Neural cell (in vitro differentiated cells): ENCODE measurements at regions not wholly inside any gene's neighbourhood (a gene's known extent, or its start where the extent isn't known, plus 50 kb on each side); places are given as distances from the start of the nearest gene placed in this dataset.
A peak's percentile ranks its signal among the peaks of the same experiment; 100 is the strongest.
"Not testable (repeated sequence)": the region's sequence is repeated elsewhere in the genome, so short reads cannot be mapped to it uniquely, and the experiment has no call there.

Experiments used
- H2AFZ ChIP-seq: fragments of 200-600, 300-800 bp; sonication (generic), shearing (Covaris generic); 2 replicates; pipeline ENCODE4 v1.6.0; 2014; ENCODE audit warnings: low read depth, mild to moderate bottlenecking, antibody characterized with exemption, low read length, moderate library complexity
- H3F3A ChIP-seq: fragments of 200-600 bp; shearing (Covaris generic); 2 replicates; pipeline ENCODE4 v1.6.1; 2016; ENCODE audit warnings: mild to moderate bottlenecking, moderate library complexity, mixed read lengths, antibody characterized with exemption, low read length; ENCODE audit not compliant: insufficient read depth, poor library complexity, severe bottlenecking
- H3K27ac ChIP-seq: fragments of 200-600, 300-800 bp; sonication (generic), shearing (Covaris generic); 2 replicates; pipeline ENCODE4 v1.5.1; 2014; ENCODE audit warnings: mild to moderate bottlenecking, low read length, moderate library complexity
- H3K27me3 ChIP-seq: fragments of 300-800, 200-600 bp; sonication (generic), shearing (Covaris generic); 2 replicates; pipeline ENCODE4 v1.6.0; 2014; ENCODE audit warnings: mild to moderate bottlenecking, low read depth, low read length, moderate library complexity; ENCODE audit not compliant: insufficient read depth
- H3K36me3 ChIP-seq: fragments of 300-800, 200-600 bp; sonication (generic), shearing (Covaris generic); 2 replicates; pipeline ENCODE4 v1.5.1; 2014; ENCODE audit warnings: mild to moderate bottlenecking, antibody characterized with exemption, low read length, moderate library complexity; ENCODE audit not compliant: insufficient read depth
- H3K4me2 ChIP-seq: fragments of 300-800, 200-600 bp; sonication (generic), shearing (Covaris generic); 2 replicates; pipeline ENCODE4 v1.6.0; 2014; ENCODE audit warnings: mild to moderate bottlenecking, low read length
- H3K4me3 ChIP-seq: fragments of 300-800, 200-600 bp; sonication (generic), shearing (Covaris generic); 2 replicates; pipeline ENCODE4 v1.5.1; 2014; ENCODE audit warnings: mild to moderate bottlenecking, low read length, moderate library complexity
- H3K79me2 ChIP-seq: fragments of 200-600 bp; shearing (Covaris generic); replicated peaks from 2 replicates; pipeline ENCODE4 v1.6.0; 2014; ENCODE audit warnings: mild to moderate bottlenecking, low read length, moderate library complexity; ENCODE audit not compliant: insufficient read depth
- H3K9ac ChIP-seq: fragments of 300-800, 200-600 bp; sonication (generic), shearing (Covaris generic); 2 replicates; pipeline ENCODE4 v1.6.1; 2016; ENCODE audit warnings: mild to moderate bottlenecking, low read length, mixed read lengths
- H3K9me2 ChIP-seq: fragments of 200-600 bp; shearing (Covaris generic); 2 replicates; pipeline ENCODE4 v1.6.1; 2016; ENCODE audit warnings: mild to moderate bottlenecking, low read length, mixed read lengths; ENCODE audit not compliant: insufficient read depth
- H3K9me3 ChIP-seq: fragments of 200-600, 300-800 bp; sonication (generic), shearing (Covaris generic); 2 replicates; pipeline ENCODE4 v1.6.1; 2016; ENCODE audit warnings: mild to moderate bottlenecking, mixed run types, low read length, moderate library complexity, mixed read lengths
- H4K20me1 ChIP-seq: fragments of 200-600 bp; shearing (Covaris generic); 2 replicates; pipeline ENCODE4 v1.6.1; 2016; ENCODE audit warnings: mild to moderate bottlenecking, mixed run types; ENCODE audit not compliant: insufficient read depth
- EP300 ChIP-seq: fragments of 450-650 bp; conservative IDR thresholded peaks from 2 replicates; pipeline ENCODE4 v1.6.1; 2014; ENCODE audit warnings: antibody characterized with exemption, mild to moderate bottlenecking, moderate library complexity; ENCODE audit not compliant: poor library complexity, severe bottlenecking
- EZH2 ChIP-seq: fragments of 200-600, 300-800 bp; shearing (Covaris generic), sonication (generic); IDR thresholded peaks from 2 replicates; pipeline ENCODE4 v1.6.1; 2014; ENCODE audit warnings: antibody characterized with exemption, low read length, borderline replicate concordance, mild to moderate bottlenecking; ENCODE audit not compliant: insufficient read depth, poor library complexity, severe bottlenecking
- MXI1 ChIP-seq: fragments of 450-650 bp; conservative IDR thresholded peaks from 2 replicates; pipeline ENCODE4 v1.6.1; 2014; ENCODE audit warnings: antibody characterized with exemption, mild to moderate bottlenecking; ENCODE audit not compliant: poor library complexity, severe bottlenecking
- POLR2AphosphoS5 ChIP-seq: IDR thresholded peaks from 2 replicates; pipeline ENCODE4 v1.6.1; 2012
- RAD21 ChIP-seq: fragments of 450-650 bp; conservative IDR thresholded peaks from 2 replicates; pipeline ENCODE4 v1.6.1; 2014; ENCODE audit warnings: antibody characterized with exemption, mild to moderate bottlenecking, moderate library complexity
- SMC3 ChIP-seq: fragments of 450-650 bp; conservative IDR thresholded peaks from 2 replicates; pipeline ENCODE4 v1.6.1; 2014; ENCODE audit warnings: antibody characterized with exemption, mild to moderate bottlenecking, moderate library complexity; ENCODE audit not compliant: poor library complexity
- TAF1 ChIP-seq: IDR thresholded peaks from 2 replicates; pipeline ENCODE4 v1.6.1; 2012; ENCODE audit warnings: low read depth
- TF ChIP-seq, protein P1 (sequence below): IDR thresholded peaks from 2 replicates; pipeline ENCODE4 v1.6.1; 2012; ENCODE audit warnings: borderline replicate concordance

GRCh38 chr9:14992081-14992480 lies 81.9 kb upstream of the FREM1 start:
- Histone ChIP-seq H3K27ac (no peak overlapping the region), H3K9me2 (no peaks in the 10 kb centered on the region), H2AFZ (peak overlapping the region; percentile 67), H3K4me3 (peak overlapping the region; percentile 72), H3K27me3 (no peaks in the 10 kb centered on the region), H3K9ac (no peak overlapping the region), H3K9me3 (no peaks in the 10 kb centered on the region), H3K79me2 (no peaks in the 10 kb centered on the region), H3F3A (no peaks in the 10 kb centered on the region), H4K20me1 (no peaks in the 10 kb centered on the region), H3K36me3 (no peaks in the 10 kb centered on the region), H3K4me2 (no peak overlapping the region)
- TF ChIP-seq, protein P1, sequence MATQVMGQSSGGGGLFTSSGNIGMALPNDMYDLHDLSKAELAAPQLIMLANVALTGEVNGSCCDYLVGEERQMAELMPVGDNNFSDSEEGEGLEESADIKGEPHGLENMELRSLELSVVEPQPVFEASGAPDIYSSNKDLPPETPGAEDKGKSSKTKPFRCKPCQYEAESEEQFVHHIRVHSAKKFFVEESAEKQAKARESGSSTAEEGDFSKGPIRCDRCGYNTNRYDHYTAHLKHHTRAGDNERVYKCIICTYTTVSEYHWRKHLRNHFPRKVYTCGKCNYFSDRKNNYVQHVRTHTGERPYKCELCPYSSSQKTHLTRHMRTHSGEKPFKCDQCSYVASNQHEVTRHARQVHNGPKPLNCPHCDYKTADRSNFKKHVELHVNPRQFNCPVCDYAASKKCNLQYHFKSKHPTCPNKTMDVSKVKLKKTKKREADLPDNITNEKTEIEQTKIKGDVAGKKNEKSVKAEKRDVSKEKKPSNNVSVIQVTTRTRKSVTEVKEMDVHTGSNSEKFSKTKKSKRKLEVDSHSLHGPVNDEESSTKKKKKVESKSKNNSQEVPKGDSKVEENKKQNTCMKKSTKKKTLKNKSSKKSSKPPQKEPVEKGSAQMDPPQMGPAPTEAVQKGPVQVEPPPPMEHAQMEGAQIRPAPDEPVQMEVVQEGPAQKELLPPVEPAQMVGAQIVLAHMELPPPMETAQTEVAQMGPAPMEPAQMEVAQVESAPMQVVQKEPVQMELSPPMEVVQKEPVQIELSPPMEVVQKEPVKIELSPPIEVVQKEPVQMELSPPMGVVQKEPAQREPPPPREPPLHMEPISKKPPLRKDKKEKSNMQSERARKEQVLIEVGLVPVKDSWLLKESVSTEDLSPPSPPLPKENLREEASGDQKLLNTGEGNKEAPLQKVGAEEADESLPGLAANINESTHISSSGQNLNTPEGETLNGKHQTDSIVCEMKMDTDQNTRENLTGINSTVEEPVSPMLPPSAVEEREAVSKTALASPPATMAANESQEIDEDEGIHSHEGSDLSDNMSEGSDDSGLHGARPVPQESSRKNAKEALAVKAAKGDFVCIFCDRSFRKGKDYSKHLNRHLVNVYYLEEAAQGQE: no peak

DNA sequence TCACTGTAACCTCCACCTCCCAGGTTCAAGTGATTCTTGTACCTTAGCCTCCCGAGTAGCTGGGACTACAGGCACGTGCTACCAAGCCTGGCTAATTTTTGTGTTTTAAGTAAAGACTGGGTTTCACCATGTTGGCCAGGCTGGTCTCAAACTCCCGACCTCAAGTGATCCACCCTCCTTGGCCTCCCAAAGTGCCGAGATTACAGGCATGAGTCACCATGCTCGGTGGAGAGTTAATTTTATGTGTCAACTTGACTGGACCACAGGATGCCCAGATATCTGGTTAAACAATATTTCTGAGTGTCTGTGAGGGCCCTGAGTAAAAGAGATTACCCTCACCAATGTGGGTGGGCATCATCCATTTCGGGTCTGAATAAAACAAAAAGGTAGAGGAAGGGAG lies 80.4 kb upstream of the FREM1 start:
- not testable (repeated sequence) for H2AFZ ChIP-seq, H3K4me2 ChIP-seq, H3K27me3 ChIP-seq, H3K9me2 ChIP-seq, H3K4me3 ChIP-seq, H3K9ac ChIP-seq, H3K36me3 ChIP-seq, H3K79me2 ChIP-seq, H4K20me1 ChIP-seq, H3K27ac ChIP-seq, H3K9me3 ChIP-seq, H3F3A ChIP-seq

DNA sequence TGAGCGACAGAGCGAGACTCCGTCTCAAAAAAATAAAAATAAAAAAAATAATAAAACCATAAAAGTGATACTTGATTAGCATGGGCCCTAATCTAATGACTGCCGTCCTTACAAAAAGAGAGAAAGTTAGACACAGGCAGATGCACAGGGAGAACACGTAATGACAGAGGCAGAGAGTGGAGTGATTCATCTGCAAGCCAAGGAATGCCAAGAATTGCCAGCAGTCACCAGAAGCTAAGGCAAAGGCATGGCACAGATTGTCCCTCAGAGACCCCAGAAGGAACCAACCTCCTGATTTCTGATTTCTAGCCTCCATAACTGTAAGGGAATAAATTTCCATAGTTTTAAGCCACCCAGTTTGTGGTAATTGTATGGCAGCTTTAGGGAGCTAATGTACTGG lies 79.6 kb upstream of the FREM1 start:
- Histone ChIP-seq H3K9me2 (no peaks in the 10 kb centered on the region), H3K4me2 (no peak overlapping the region), H3K27ac (no peak overlapping the region), H3K9me3 (no peaks in the 10 kb centered on the region), H3K36me3 (no peaks in the 10 kb centered on the region), H4K20me1 (no peaks in the 10 kb centered on the region), H3K9ac (no peak overlapping the region), H3F3A (no peaks in the 10 kb centered on the region), H2AFZ (no peak overlapping the region), H3K27me3 (no peaks in the 10 kb centered on the region), H3K79me2 (no peaks in the 10 kb centered on the region), H3K4me3 (no peak overlapping the region)
- TF ChIP-seq TAF1: no peak
- no peak for TF ChIP-seq SMC3

DNA sequence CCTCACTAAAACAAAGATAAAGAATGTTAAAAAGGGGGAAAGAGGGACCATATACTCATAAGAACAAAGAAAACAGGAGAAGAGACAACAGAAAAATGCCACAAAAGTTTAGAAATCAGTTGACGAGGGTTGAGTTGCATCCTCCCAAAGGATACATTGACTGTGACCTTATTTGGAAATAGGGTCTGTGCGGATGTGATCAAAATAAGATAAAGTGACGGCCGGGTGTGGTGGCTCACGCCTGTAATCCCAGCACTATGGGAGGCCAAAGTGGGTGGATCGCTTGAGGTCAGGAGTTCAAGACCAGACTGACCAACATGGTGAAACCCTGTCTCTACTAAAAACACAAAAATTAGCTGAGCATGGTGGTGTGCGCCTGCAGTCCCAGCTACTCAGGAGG lies 79.1 kb upstream of the FREM1 start:
- not testable (repeated sequence) for H2AFZ ChIP-seq, H3K9me2 ChIP-seq, H3K4me2 ChIP-seq

DNA sequence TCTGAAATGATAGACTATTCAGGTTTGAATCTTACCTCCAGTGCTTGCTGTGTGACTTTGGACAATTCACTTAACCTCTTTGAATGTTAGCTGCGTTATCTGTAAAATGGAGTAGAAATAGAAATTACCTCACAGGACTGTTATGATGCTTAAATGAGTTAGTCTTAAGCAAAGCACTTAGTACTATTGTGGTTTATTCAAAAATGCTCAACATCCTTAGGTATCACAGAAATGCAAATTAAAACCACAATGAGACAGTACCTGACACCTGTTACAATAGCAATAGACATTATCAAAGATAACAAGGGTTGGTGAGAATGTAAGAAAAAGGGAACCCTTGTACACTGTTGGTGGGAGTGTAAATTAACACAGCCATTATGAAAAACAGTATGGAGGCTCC lies 77.6 kb upstream of the FREM1 start:
- H3K27me3 ChIP-seq: no peaks in the 10 kb centered on the region
- H3K27ac ChIP-seq: no peak overlapping the region
- H3K36me3 ChIP-seq: no peaks in the 10 kb centered on the region
- H3F3A ChIP-seq: no peaks in the 10 kb centered on the region
- no peaks in the 10 kb centered on the region for H3K9me3 ChIP-seq
- H3K4me3 ChIP-seq: no peak overlapping the region
- H4K20me1 ChIP-seq: no peaks in the 10 kb centered on the region
- H2AFZ ChIP-seq: no peak overlapping the region
- H3K9me2 ChIP-seq: no peaks in the 10 kb centered on the region
- H3K4me2 ChIP-seq: no peak overlapping the region
- no peak overlapping the region for H3K9ac ChIP-seq
- no peaks in the 10 kb centered on the region for H3K79me2 ChIP-seq
- TF ChIP-seq POLR2AphosphoS5: no peak
- no peak for TF ChIP-seq TAF1
- no peak for TF ChIP-seq EZH2
- no peak for TF ChIP-seq EP300
- TF ChIP-seq SMC3: no peak
- TF ChIP-seq, protein P1: no peak
- TF ChIP-seq MXI1: no peak
- TF ChIP-seq RAD21: no peak

More for the DNA sequence above, 79.1 kb upstream of the FREM1 start:
- not testable (repeated sequence) for H3K79me2 ChIP-seq, H3K27ac ChIP-seq, H3K4me3 ChIP-seq, H3K9me3 ChIP-seq, H4K20me1 ChIP-seq, H3K9ac ChIP-seq, H3K27me3 ChIP-seq, H3F3A ChIP-seq, H3K36me3 ChIP-seq
